HuH-7 (cell line): ENCODE measurements at regions not wholly inside any gene's neighbourhood (a gene's known extent, or its start where the extent isn't known, plus 50 kb on each side); places are given as distances from the start of the nearest gene placed in this dataset.

Experiments
- DNase-seq: peaks from one replicate; pipeline ENCODE4 v3.0.0; 2011; ENCODE audit warnings: low spot score

GRCh38 chr6:164561656-164562055, 747.7 kb downstream of the C6orf118 start:
- DNase-seq: no peak

GRCh38 chr6:164554700-164555476, 754.5 kb downstream of the C6orf118 start:
- no peak for DNase-seq

- no peak for DNase-seq
Observed at GRCh38 chr6:164554226-164554625, 755.2 kb downstream of the C6orf118 start.

- DNase-seq: no peak
Observed at GRCh38 chr6:164551706-164552105, 757.7 kb downstream of the C6orf118 start.

GRCh38 chr6:164547076-164547475, 762.3 kb downstream of the C6orf118 start:
- DNase-seq: no peak

GRCh38 chr6:164546263-164546662, 763.1 kb downstream of the C6orf118 start:
- DNase-seq: no peak

GRCh38 chr6:164534070-164534766, 775.2 kb downstream of the C6orf118 start:
- no peak for DNase-seq

- DNase-seq: no peak
Observed at GRCh38 chr6:164533045-164533362, 776.4 kb downstream of the C6orf118 start.

- no peak for DNase-seq
Observed at GRCh38 chr6:164532198-164533044, 777.0 kb downstream of the C6orf118 start.

GRCh38 chr6:164531736-164532135, 777.7 kb downstream of the C6orf118 start:
- no peak for DNase-seq

GRCh38 chr6:164528539-164528938, 780.9 kb downstream of the C6orf118 start:
- no peak for DNase-seq

- no peak for DNase-seq
Observed at GRCh38 chr6:164523087-164523654, 786.2 kb downstream of the C6orf118 start.

GRCh38 chr6:164520916-164521315, 788.5 kb downstream of the C6orf118 start:
- DNase-seq: no peak

- no peak for DNase-seq
Observed at GRCh38 chr6:164507206-164507940, 802.0 kb downstream of the C6orf118 start.

- DNase-seq: no peak
Observed at GRCh38 chr6:164505425-164505824, 804.0 kb downstream of the C6orf118 start.

GRCh38 chr6:164502833-164503232, 806.6 kb downstream of the C6orf118 start:
- DNase-seq: no peak

GRCh38 chr6:164495882-164496495, 813.4 kb downstream of the C6orf118 start:
- no peak for DNase-seq

- no peak for DNase-seq
Observed at GRCh38 chr6:164478426-164478825, 831.0 kb downstream of the C6orf118 start.

GRCh38 chr6:164477790-164478189, 831.6 kb downstream of the C6orf118 start:
- no peak for DNase-seq

- no peak for DNase-seq
Observed at GRCh38 chr6:164477101-164477500, 832.3 kb downstream of the C6orf118 start.

- no peak for DNase-seq
Observed at GRCh38 chr6:164469276-164469949, 840.0 kb downstream of the C6orf118 start.
